Sigmoid colon (tissue), 6 donors: ENCODE measurements at regions not wholly inside any gene's neighbourhood (a gene's known extent, or its start where the extent isn't known, plus 50 kb on each side); places are given as distances from the start of the nearest gene placed in this dataset.

Experiments
- DNase-seq: peaks from one replicate; pipeline ENCODE4 v3.0.0-alpha.2; 2019
- H3K27ac ChIP-seq, 4 donors: fragments of 200-600 bp; sonication (generic); one replicate each; pipeline ENCODE4 v1.5.1; 2016 to 2019; ENCODE audit warnings: mild to moderate bottlenecking in 1 of 4
- H3K27me3 ChIP-seq, 3 donors: fragments of 200-600 bp; sonication (generic); one replicate each; pipeline ENCODE4 v1.5.1; 2019; ENCODE audit warnings: mild to moderate bottlenecking in 1 of 3
- H3K36me3 ChIP-seq, 4 donors: fragments of 200-600 bp; sonication (generic); one replicate each; pipeline ENCODE4 v1.5.1; 2016 to 2019
- H3K4me1 ChIP-seq, 4 donors: fragments of 200-600 bp; sonication (generic); one replicate each; pipeline ENCODE4 v1.5.1; 2017 to 2019
- H3K4me3 ChIP-seq, 4 donors: fragments of 200-600 bp; sonication (generic); one replicate each; pipeline ENCODE4 v1.5.1; 2017 to 2019; ENCODE audit warnings: mild to moderate bottlenecking in 2 of 4, moderate library complexity in 1 of 4
- H3K9me3 ChIP-seq, 4 donors: fragments of 200-600 bp in 3 of 4; sonication (generic) in 3 of 4; one replicate each; pipeline versions ENCODE4 v1.5.1 to v1.6.1; 2013 to 2019
- EP300 ChIP-seq, 4 donors: sonication (generic); formaldehyde crosslinking; IDR thresholded peaks; one replicate each; pipeline ENCODE4 v1.6.1; 2017; ENCODE audit warnings: antibody characterized with exemption in 4 of 4
- POLR2A ChIP-seq, 2 donors: fragments of 450-650 bp; IDR thresholded peaks; one replicate each; pipeline ENCODE4 v1.6.1; 2016; ENCODE audit warnings: antibody characterized with exemption in 2 of 2, mild to moderate bottlenecking in 2 of 2, moderate library complexity in 2 of 2
- POLR2AphosphoS5 ChIP-seq, 4 donors: sonication (generic); formaldehyde crosslinking; IDR thresholded peaks; one replicate each; pipeline ENCODE4 v1.6.1; 2017; ENCODE audit warnings: antibody characterized with exemption in 4 of 4
- WGBS, 2 donors: extraction: QIAGEN DNeasy Blood & Tissue Kit; methylation state at CpG; one replicate each; pipeline ENCODE4 v1.1.7; 2013; 5-methylcytosine and 5-hydroxymethylcytosine counted together
- intact Hi-C: fragments of 100-400 bp; cut with DNase I; formaldehyde crosslinking; loops from one replicate; pipeline ENCODE4 v1.15.1; 2023
- TF ChIP-seq, protein P1 (sequence below), 4 experiments: fragments of 450-650 bp in 3 of 4; fragments of 200-600 bp in 1 of 4; IDR thresholded peaks; one replicate each; pipeline ENCODE4 v1.5.1; 2016 to 2019; ENCODE audit warnings: antibody characterized with exemption in 4 of 4, mild to moderate bottlenecking in 3 of 4, moderate library complexity in 2 of 4
- donor health status: healthy with polysubstance abuse.
- donor health status: healthy.

DNA sequence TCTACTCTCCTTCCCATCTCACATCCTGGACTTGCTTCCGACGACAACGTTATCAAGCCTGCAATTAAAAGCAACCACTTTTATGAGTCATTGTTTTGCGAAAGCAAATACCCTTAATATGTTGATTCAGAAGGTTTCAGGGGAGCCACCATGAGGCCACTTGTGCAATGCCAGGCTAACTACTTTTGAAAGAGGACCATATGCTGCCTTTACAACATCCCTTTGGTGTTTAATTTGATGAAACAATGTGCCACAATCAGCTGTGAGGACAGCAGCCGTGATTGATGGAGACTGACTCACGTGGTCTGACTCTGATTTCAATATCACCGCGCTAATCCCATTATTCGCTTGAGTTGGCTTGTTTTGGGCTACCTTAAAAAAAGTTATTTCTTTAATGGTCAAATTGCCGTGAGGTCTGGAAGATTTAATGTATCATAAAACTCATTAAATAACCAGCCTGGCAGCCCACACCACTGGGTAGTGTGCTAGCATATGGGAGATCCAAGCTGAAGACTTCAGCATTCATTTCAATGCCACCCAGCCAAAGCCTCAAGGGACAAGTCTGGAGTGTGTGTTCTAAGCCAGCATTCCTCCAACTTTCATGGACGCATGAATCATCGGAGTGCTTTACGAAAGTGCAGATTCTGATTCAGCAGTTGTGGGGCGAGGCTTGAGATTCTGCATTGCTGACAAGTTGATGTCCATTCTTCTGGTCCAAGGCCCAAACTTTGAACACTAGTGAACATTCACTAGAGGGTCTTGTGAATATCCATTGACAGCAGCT, 73.3 kb upstream of the PAXBP1 start:
- Histone ChIP-seq H3K27me3 (peaks cover 0 to 3% (median 0%) of the 10 kb centered on the region in 3 donors), H3K36me3 (no peaks in the 10 kb centered on the region), H3K4me3 (no peak overlapping the region), H3K27ac (no peak overlapping the region), H3K9me3 (no peaks in the 10 kb centered on the region), H3K4me1 (no peaks in the 10 kb centered on the region)
- 56 to 75% methylated on average over 14 of the region's 14 CpGs for WGBS, 2 donors
- intact Hi-C loops, result no loop called here
- no peak for DNase-seq
- no peak for TF ChIP-seq EP300 (IDR thresholded peaks at IDR 0.05)
- no peak for TF ChIP-seq POLR2A (IDR thresholded peaks at IDR 0.05)
- TF ChIP-seq, protein P1, sequence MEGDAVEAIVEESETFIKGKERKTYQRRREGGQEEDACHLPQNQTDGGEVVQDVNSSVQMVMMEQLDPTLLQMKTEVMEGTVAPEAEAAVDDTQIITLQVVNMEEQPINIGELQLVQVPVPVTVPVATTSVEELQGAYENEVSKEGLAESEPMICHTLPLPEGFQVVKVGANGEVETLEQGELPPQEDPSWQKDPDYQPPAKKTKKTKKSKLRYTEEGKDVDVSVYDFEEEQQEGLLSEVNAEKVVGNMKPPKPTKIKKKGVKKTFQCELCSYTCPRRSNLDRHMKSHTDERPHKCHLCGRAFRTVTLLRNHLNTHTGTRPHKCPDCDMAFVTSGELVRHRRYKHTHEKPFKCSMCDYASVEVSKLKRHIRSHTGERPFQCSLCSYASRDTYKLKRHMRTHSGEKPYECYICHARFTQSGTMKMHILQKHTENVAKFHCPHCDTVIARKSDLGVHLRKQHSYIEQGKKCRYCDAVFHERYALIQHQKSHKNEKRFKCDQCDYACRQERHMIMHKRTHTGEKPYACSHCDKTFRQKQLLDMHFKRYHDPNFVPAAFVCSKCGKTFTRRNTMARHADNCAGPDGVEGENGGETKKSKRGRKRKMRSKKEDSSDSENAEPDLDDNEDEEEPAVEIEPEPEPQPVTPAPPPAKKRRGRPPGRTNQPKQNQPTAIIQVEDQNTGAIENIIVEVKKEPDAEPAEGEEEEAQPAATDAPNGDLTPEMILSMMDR (IDR thresholded peaks at IDR 0.05), result no peak
- no peak for TF ChIP-seq POLR2AphosphoS5 (IDR thresholded peaks at IDR 0.05)

DNA sequence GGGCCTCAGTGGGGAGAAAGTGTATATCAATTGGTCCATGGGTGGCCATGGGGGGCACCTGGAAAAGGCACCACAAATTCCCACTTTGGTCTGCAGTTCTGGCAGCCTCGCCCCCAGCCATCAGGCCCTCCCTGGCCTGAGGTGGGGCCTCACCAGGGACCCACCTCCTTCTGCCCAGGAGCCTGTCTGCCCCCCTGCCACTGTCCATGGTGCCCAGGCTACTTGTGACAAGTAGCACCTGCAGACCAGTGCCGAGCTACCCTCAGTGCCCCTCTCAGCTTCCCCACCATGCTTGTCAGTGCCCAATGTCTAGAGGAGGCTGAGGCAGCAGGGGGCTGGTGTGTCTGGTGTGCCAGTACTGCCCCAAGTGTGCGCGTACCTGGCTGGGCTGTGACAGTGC, 87.1 kb upstream of the PAXBP1 start:
- DNase-seq, result no peak
- H3K27ac ChIP-seq, result no peak overlapping the region
- H3K4me3 ChIP-seq, result no peak overlapping the region
- intact Hi-C loops, result no loop called here
- 72 to 91% methylated on average over 4 of the region's 4 CpGs for WGBS, 2 donors
- H3K9me3 ChIP-seq, result peaks cover 0 to 5% (median 0%) of the 10 kb centered on the region in 4 donors
- peaks cover 0 to 6% (median 3%) of the 10 kb centered on the region in 3 donors for H3K27me3 ChIP-seq
- TF ChIP-seq, protein P1 (IDR thresholded peaks at IDR 0.05), result no peak
- TF ChIP-seq EP300 (IDR thresholded peaks at IDR 0.05) (no peak), POLR2A (IDR thresholded peaks at IDR 0.05) (no peak), POLR2AphosphoS5 (IDR thresholded peaks at IDR 0.05) (no peak)
- H3K4me1 ChIP-seq, result no peaks in the 10 kb centered on the region
- H3K36me3 ChIP-seq, result no peaks in the 10 kb centered on the region

DNA sequence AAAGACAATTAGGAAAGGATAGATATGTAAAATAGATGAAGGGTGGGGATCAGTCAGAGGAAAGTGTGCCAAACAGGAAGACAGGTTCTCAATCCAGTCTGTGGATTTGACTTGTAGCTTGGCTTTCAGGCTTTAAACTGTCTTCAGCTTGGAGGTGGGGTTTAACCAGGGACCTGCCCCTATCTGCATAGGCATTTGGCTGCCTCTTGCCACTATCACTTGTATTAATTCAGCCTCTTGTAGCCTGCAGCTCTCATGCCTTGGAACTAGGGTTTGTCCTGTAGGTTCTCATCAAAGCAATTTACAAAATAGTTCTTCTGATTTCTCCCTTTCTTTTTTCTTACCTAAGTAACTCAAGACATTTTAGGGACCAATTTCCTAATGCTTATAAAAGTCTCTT, 88.8 kb upstream of the PAXBP1 start:
- no peak overlapping the region for H3K27ac ChIP-seq
- no peaks in the 10 kb centered on the region for H3K36me3 ChIP-seq
- H3K4me3 ChIP-seq, result no peak overlapping the region
- TF ChIP-seq POLR2AphosphoS5 (IDR thresholded peaks at IDR 0.05) (no peak), EP300 (IDR thresholded peaks at IDR 0.05) (no peak), POLR2A (IDR thresholded peaks at IDR 0.05) (no peak)
- TF ChIP-seq, protein P1 (IDR thresholded peaks at IDR 0.05), result no peak
- H3K9me3 ChIP-seq, result peaks cover 0 to 5% (median 0%) of the 10 kb centered on the region in 4 donors
- no peak for DNase-seq
- no peaks in the 10 kb centered on the region for H3K4me1 ChIP-seq
- intact Hi-C loops, result no loop called here
- H3K27me3 ChIP-seq, result peaks cover 0 to 6% (median 3%) of the 10 kb centered on the region in 3 donors

GRCh38 chr21:32861866-32862265, 90.3 kb upstream of the PAXBP1 start:
- Histone ChIP-seq H3K4me3 (no peak overlapping the region), H3K9me3 (peaks cover 0 to 5% (median 0%) of the 10 kb centered on the region in 4 donors), H3K36me3 (no peaks in the 10 kb centered on the region), H3K4me1 (no peaks in the 10 kb centered on the region), H3K27me3 (peaks cover 0 to 6% (median 3%) of the 10 kb centered on the region in 3 donors), H3K27ac (no peak overlapping the region)
- intact Hi-C loops, result no loop called here
- no peak for TF ChIP-seq POLR2AphosphoS5 (IDR thresholded peaks at IDR 0.05)
- TF ChIP-seq, protein P1 (IDR thresholded peaks at IDR 0.05), result no peak
- no peak for TF ChIP-seq POLR2A (IDR thresholded peaks at IDR 0.05)
- TF ChIP-seq EP300 (IDR thresholded peaks at IDR 0.05), result no peak
- WGBS, 2 donors, result 71 to 75% methylated on average over 4 of the region's 4 CpGs
- no peak for DNase-seq
